Stimulated activated CD4-positive, alpha-beta T cell treated with anti-CD3 and anti-CD28 coated beads, Interleukin-12 subunit alpha, Interleukin-12 subunit beta, amount 100 ng/mL, for 4 hours (primary cell): ENCODE measurements at regions not wholly inside any gene's neighbourhood (a gene's known extent, or its start where the extent isn't known, plus 50 kb on each side); places are given as distances from the start of the nearest gene placed in this dataset.
"Not testable (repeated sequence)": the region's sequence is repeated elsewhere in the genome, so short reads cannot be mapped to it uniquely, and the experiment has no call there.

Experiments used
- DNase-seq: peaks from one replicate; pipeline ENCODE4 v3.0.0-alpha.2; 2020

GRCh38 chr21:9746311-9746710 is 775.1 kb upstream of the TPTE start:
- DNase-seq = not testable (repeated sequence)

GRCh38 chr21:9746831-9747606 is 774.4 kb upstream of the TPTE start:
- DNase-seq = not testable (repeated sequence)

- not testable (repeated sequence) for DNase-seq
These were observed 773.5 kb upstream of the TPTE start for GRCh38 chr21:9747870-9748269.

GRCh38 chr21:9748451-9748850 is 772.9 kb upstream of the TPTE start:
- DNase-seq = not testable (repeated sequence)

GRCh38 chr21:9749741-9750230 is 771.6 kb upstream of the TPTE start:
- not testable (repeated sequence) for DNase-seq

- no peak for DNase-seq
These were observed 770.9 kb upstream of the TPTE start for GRCh38 chr21:9750341-9751086.

- DNase-seq = not testable (repeated sequence)
These were observed 770.2 kb upstream of the TPTE start for GRCh38 chr21:9751087-9751585.

- DNase-seq = not testable (repeated sequence)
These were observed 769.4 kb upstream of the TPTE start for GRCh38 chr21:9752028-9752427.

- DNase-seq = not testable (repeated sequence)
These were observed 767.9 kb upstream of the TPTE start for GRCh38 chr21:9753441-9753840.

GRCh38 chr21:9753943-9754342 is 767.4 kb upstream of the TPTE start:
- DNase-seq = no peak

- DNase-seq = not testable (repeated sequence)
These were observed 766.9 kb upstream of the TPTE start for GRCh38 chr21:9754434-9754833.

GRCh38 chr21:9755611-9756010 is 765.8 kb upstream of the TPTE start:
- no peak for DNase-seq

- no peak for DNase-seq
These were observed 764.7 kb upstream of the TPTE start for GRCh38 chr21:9756677-9757076.

- DNase-seq = not testable (repeated sequence)
These were observed 764.3 kb upstream of the TPTE start for GRCh38 chr21:9757118-9757517.

GRCh38 chr21:9757572-9757971 is 763.8 kb upstream of the TPTE start:
- not testable (repeated sequence) for DNase-seq

- no peak for DNase-seq
These were observed 763.2 kb upstream of the TPTE start for GRCh38 chr21:9758141-9758540.

GRCh38 chr21:9758888-9759287 is 762.5 kb upstream of the TPTE start:
- no peak for DNase-seq

GRCh38 chr21:9759972-9760371 is 761.4 kb upstream of the TPTE start:
- no peak for DNase-seq

- no peak for DNase-seq
These were observed 760.8 kb upstream of the TPTE start for GRCh38 chr21:9760398-9761074.

- no peak for DNase-seq
These were observed 758.1 kb upstream of the TPTE start for GRCh38 chr21:9763306-9763705.

- DNase-seq = no peak
These were observed 757.6 kb upstream of the TPTE start for GRCh38 chr21:9763807-9764206.

GRCh38 chr21:9764294-9764693 is 757.1 kb upstream of the TPTE start:
- not testable (repeated sequence) for DNase-seq

- DNase-seq = not testable (repeated sequence)
These were observed 755.8 kb upstream of the TPTE start for GRCh38 chr21:9765538-9765937.
